Smooth muscle cell (in vitro differentiated cells): ENCODE measurements at regions not wholly inside any gene's neighbourhood (a gene's known extent, or its start where the extent isn't known, plus 50 kb on each side); places are given as distances from the start of the nearest gene placed in this dataset.

Experiments
- DNase-seq: peaks from one replicate; lab custom pipeline; 2025; ENCODE audit not compliant: unreplicated experiment; lab: John Stamatoyannopoulos, UW
- H2AFZ ChIP-seq: fragments of 200-600 bp; sonication (generic); 2 replicates; pipeline ENCODE4 v1.6.0; 2016; ENCODE audit warnings: antibody characterized with exemption, low read depth, mild to moderate bottlenecking
- H3F3A ChIP-seq: fragments of 200-600 bp; sonication (generic); 2 replicates; pipeline ENCODE4 v1.6.0; 2017; ENCODE audit warnings: antibody characterized with exemption, low read depth
- H3K27ac ChIP-seq: fragments of 200-600 bp; sonication (generic); 2 replicates; pipeline ENCODE4 v1.5.1; 2016; ENCODE audit warnings: low read depth, mild to moderate bottlenecking
- H3K27me3 ChIP-seq: fragments of 200-600 bp; sonication (generic); 2 replicates; pipeline ENCODE4 v1.6.1; 2016; ENCODE audit warnings: low read depth, mild to moderate bottlenecking
- H3K36me3 ChIP-seq: fragments of 200-600 bp; sonication (generic); 2 replicates; pipeline ENCODE4 v1.5.1; 2016; ENCODE audit warnings: low read depth
- H3K4me1 ChIP-seq: fragments of 200-600 bp; sonication (generic); 2 replicates; pipeline ENCODE4 v1.5.1; 2016; ENCODE audit warnings: low read depth
- H3K4me2 ChIP-seq: fragments of 200-600 bp; sonication (generic); 2 replicates; pipeline ENCODE4 v1.6.0; 2016; ENCODE audit warnings: mild to moderate bottlenecking
- H3K4me3 ChIP-seq: fragments of 200-600 bp; sonication (generic); 2 replicates; pipeline ENCODE4 v1.5.1; 2016; ENCODE audit warnings: mild to moderate bottlenecking
- H3K79me2 ChIP-seq: fragments of 200-600 bp; sonication (generic); 2 replicates; pipeline ENCODE4 v1.6.0; 2016; ENCODE audit warnings: low read depth, mild to moderate bottlenecking
- H3K9ac ChIP-seq: fragments of 200-600 bp; sonication (generic); 2 replicates; pipeline ENCODE4 v1.6.0; 2016; ENCODE audit warnings: low read depth
- H3K9me3 ChIP-seq: fragments of 200-600 bp; sonication (generic); replicated peaks from 2 replicates; pipeline ENCODE4 v1.5.1; 2016; ENCODE audit warnings: low read depth
- H4K20me1 ChIP-seq: fragments of 200-600 bp; sonication (generic); 2 replicates; pipeline ENCODE4 v1.6.0; 2016; ENCODE audit warnings: low read depth
- CTCF ChIP-seq: fragments of 200-600 bp; sonication (generic); IDR thresholded peaks from 2 replicates; pipeline ENCODE4 v1.5.1; 2017; ENCODE audit warnings: borderline replicate concordance, mild to moderate bottlenecking, antibody characterized with exemption; ENCODE audit not compliant: insufficient read depth, poor library complexity, severe bottlenecking
- WGBS: methylation state at CpG from one replicate; pipeline ENCODE4 v1.1.7; 2016; ENCODE audit warnings: low lambda C conversion rate; 5-methylcytosine and 5-hydroxymethylcytosine counted together

GRCh38 chr9:81470864-81471263, 218.5 kb downstream of the TLE1 start:
- Histone ChIP-seq H2AFZ (peak overlapping the region; percentile 68), H4K20me1 (no peaks in the 10 kb centered on the region), H3K27ac (peak overlapping the region; percentile 31), H3K4me3 (no peak overlapping the region), H3K4me2 (no peak overlapping the region), H3K9ac (no peak overlapping the region), H3K36me3 (no peaks in the 10 kb centered on the region), H3K27me3 (no peaks in the 10 kb centered on the region), H3K4me1 (no peaks in the 10 kb centered on the region), H3K79me2 (no peaks in the 10 kb centered on the region), H3F3A (no peaks in the 10 kb centered on the region), H3K9me3 (no peaks in the 10 kb centered on the region)
- TF ChIP-seq CTCF = no peak
- DNase-seq = no peak
- 30% methylated on average over 3 of the region's 3 CpGs for WGBS

- no peak for DNase-seq
- no peaks in the 10 kb centered on the region for H3K27me3 ChIP-seq
- H3K9ac ChIP-seq = no peak overlapping the region
- no peaks in the 10 kb centered on the region for H3K9me3 ChIP-seq
- no peaks in the 10 kb centered on the region for H3K4me1 ChIP-seq
- H3K4me2 ChIP-seq = no peak overlapping the region
- H3K79me2 ChIP-seq = no peaks in the 10 kb centered on the region
- no peak overlapping the region for H3K27ac ChIP-seq
- no peaks in the 10 kb centered on the region for H3K36me3 ChIP-seq
- WGBS = 77% methylated on average over 1 of the region's 1 CpG
- no peak overlapping the region for H2AFZ ChIP-seq
- TF ChIP-seq CTCF = no peak
- no peak overlapping the region for H3K4me3 ChIP-seq
- no peaks in the 10 kb centered on the region for H4K20me1 ChIP-seq
- no peaks in the 10 kb centered on the region for H3F3A ChIP-seq
Observed at GRCh38 chr9:81468084-81468595, 221.2 kb downstream of the TLE1 start.

GRCh38 chr9:81466981-81467380, 222.4 kb downstream of the TLE1 start:
- H3K27me3 ChIP-seq = no peaks in the 10 kb centered on the region
- H3K9ac ChIP-seq = no peak overlapping the region
- no peak overlapping the region for H2AFZ ChIP-seq
- H3K79me2 ChIP-seq = no peaks in the 10 kb centered on the region
- TF ChIP-seq CTCF = no peak
- H3K4me3 ChIP-seq = no peak overlapping the region
- no peak for DNase-seq
- H3K4me1 ChIP-seq = no peaks in the 10 kb centered on the region
- H3K27ac ChIP-seq = no peak overlapping the region
- H3K4me2 ChIP-seq = no peak overlapping the region
- no peaks in the 10 kb centered on the region for H3K9me3 ChIP-seq
- no peaks in the 10 kb centered on the region for H3F3A ChIP-seq
- WGBS = 91% methylated on average over 5 of the region's 5 CpGs
- H4K20me1 ChIP-seq = no peaks in the 10 kb centered on the region
- H3K36me3 ChIP-seq = no peaks in the 10 kb centered on the region

GRCh38 chr9:81465468-81466011, 223.8 kb downstream of the TLE1 start:
- no peak for DNase-seq
- no peaks in the 10 kb centered on the region for H4K20me1 ChIP-seq
- no peak overlapping the region for H3K27ac ChIP-seq
- H3K36me3 ChIP-seq = no peaks in the 10 kb centered on the region
- H3K4me1 ChIP-seq = no peaks in the 10 kb centered on the region
- H3K27me3 ChIP-seq = no peaks in the 10 kb centered on the region
- no peaks in the 10 kb centered on the region for H3K9me3 ChIP-seq
- H3K9ac ChIP-seq = no peak overlapping the region
- peak overlapping the region; percentile 17 for H3K4me2 ChIP-seq
- TF ChIP-seq CTCF = peak; percentile 15
- no peak overlapping the region for H3K4me3 ChIP-seq
- 39% methylated on average over 6 of the region's 6 CpGs for WGBS
- H2AFZ ChIP-seq = peak overlapping the region; percentile 59
- H3K79me2 ChIP-seq = no peaks in the 10 kb centered on the region
- H3F3A ChIP-seq = no peaks in the 10 kb centered on the region
